Right lobe of liver (tissue), 6 donors: ENCODE measurements at regions not wholly inside any gene's neighbourhood (a gene's known extent, or its start where the extent isn't known, plus 50 kb on each side); places are given as distances from the start of the nearest gene placed in this dataset.
A peak's percentile ranks its signal among the peaks of the same experiment; 100 is the strongest.

ENCODE experiments used
- ATAC-seq, 4 donors: fragments of 200-7000 bp; cut with Tn5 transposase; one replicate each; pipeline ENCODE4 v1.9.1; 2020; ENCODE audit warnings: mild to moderate bottlenecking in 4 of 4, moderate library complexity in 4 of 4
- DNase-seq, 3 donors: peaks; one replicate each; pipeline ENCODE4 v3.0.0-alpha.2; 2020
- H3K27ac ChIP-seq, 3 donors: fragments of 200-600 bp; one replicate each; pipeline ENCODE4 v1.8.0; 2022
- H3K27me3 ChIP-seq, 2 donors: fragments of 200-600 bp; one replicate each; pipeline ENCODE4 v1.8.0; 2022
- H3K36me3 ChIP-seq, 4 donors: fragments of 200-600 bp; sonication (generic) in 1 of 4; one replicate each; pipeline versions ENCODE4 v1.5.1 to v1.8.0; 2017 to 2022; ENCODE audit warnings: control low read depth in 1 of 4
- H3K4me1 ChIP-seq, 4 donors: fragments of 200-600 bp; sonication (generic) in 1 of 4; one replicate each; pipeline versions ENCODE4 v1.5.1 to v1.8.0; 2017 to 2022; ENCODE audit warnings: control low read depth in 1 of 4
- H3K4me3 ChIP-seq, 3 donors: fragments of 200-600 bp; one replicate each; pipeline ENCODE4 v1.8.0; 2022
- H3K9me3 ChIP-seq, 4 donors: fragments of 200-600 bp; sonication (generic) in 1 of 4; one replicate each; pipeline versions ENCODE4 v1.5.1 to v1.8.0; 2017 to 2022; ENCODE audit warnings: control low read depth in 1 of 4
- CTCF ChIP-seq, 4 donors: fragments of 200-600 bp in 3 of 4; fragments of 450-650 bp in 1 of 4; IDR thresholded peaks; one replicate each; pipeline versions ENCODE4 v1.5.1 to v1.8.0; 2016 to 2022; ENCODE audit warnings: antibody characterized with exemption in 4 of 4, mild to moderate bottlenecking in 2 of 4
- POLR2A ChIP-seq: fragments of 450-650 bp; IDR thresholded peaks from one replicate; pipeline ENCODE4 v1.6.1; 2017; ENCODE audit warnings: antibody characterized with exemption, mild to moderate bottlenecking
- WGBS: methylation state at CpG from one replicate; pipeline ENCODE4 v1.1.6; 2018; ENCODE audit warnings: low coverage, low lambda C conversion rate; ENCODE audit not compliant: insufficient coverage; ENCODE audit errors: missing lambda C conversion rate; 5-methylcytosine and 5-hydroxymethylcytosine counted together
- intact Hi-C, 2 donors: fragments of 100-400 bp; cut with DNase I; formaldehyde crosslinking; loops; one replicate each; pipeline versions ENCODE4 v1.11.2 to v1.14.1; 2022
- donor health status: DM: no; HTN: yes; CAD: no.
- donor health status: DM: no; HTN: no; CAD: no.
- donor health status: DM: no; HTN: no; CAD: no.
- donor health status: DM: no; HTN: yes; CAD: no.
- donor health status: DM: no; HTN: yes; CAD: no.

DNA sequence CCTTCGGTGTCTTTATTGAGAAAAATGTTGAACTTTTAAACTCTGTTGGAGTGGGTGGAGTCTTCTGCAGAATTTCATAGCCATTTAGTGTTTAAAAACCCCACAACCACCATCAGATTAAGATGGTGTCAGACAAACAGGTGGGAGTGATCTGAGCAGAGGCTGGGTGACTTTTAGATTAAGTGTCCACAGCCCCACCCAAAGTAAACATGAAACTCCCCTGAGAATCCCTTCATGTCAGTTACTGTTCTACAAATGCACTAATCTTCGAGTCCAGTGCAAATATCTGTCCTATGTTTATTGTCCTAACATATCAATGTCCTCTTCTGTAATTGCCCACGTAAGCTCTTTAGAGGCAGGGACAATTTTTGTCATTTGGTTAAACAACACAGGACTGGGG is 175.6 kb upstream of the RBPJ start:
- Histone ChIP-seq H3K36me3 (no peaks in the 10 kb centered on the region), H3K4me3 (no peak overlapping the region), H3K9me3 (no peaks in the 10 kb centered on the region), H3K4me1 (no peaks in the 10 kb centered on the region), H3K27ac (no peak overlapping the region), H3K27me3 (no peaks in the 10 kb centered on the region)
- WGBS, result 23% methylated on average over 3 of the region's 3 CpGs
- intact Hi-C loops, result no loop called here
- TF ChIP-seq CTCF (IDR thresholded peaks at IDR 0.05), result no peak
- no peak for TF ChIP-seq POLR2A
- no peak for ATAC-seq
- DNase-seq, result no peak

- ATAC-seq, result peak in 2 of 4 donors; percentile 14 to 35
- no peak overlapping the region for H3K4me3 ChIP-seq
Measured at GRCh38 chr4:26148927-26149326, 171.9 kb upstream of the RBPJ start.

DNA sequence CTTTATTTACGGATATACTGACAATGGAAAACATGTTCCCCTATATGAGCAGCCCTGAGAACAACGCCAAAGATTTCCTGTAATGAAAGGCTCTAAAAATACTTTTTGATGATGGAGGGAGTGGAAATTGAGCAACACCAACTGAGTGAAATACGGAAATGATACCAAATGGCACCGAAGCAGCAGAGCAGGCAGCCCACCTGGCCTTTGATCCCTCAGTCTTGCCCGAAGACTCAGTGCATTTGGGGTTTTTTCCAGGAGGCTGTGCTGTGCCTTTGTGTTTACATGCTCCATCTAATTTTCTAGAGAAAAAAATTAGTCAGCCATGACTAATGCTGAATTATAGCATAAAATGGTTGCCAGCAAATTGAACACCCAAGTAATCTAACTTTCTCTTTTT is 169.9 kb upstream of the RBPJ start:
- peak in 1 of 4 donors; percentile 36 for ATAC-seq
- Histone ChIP-seq H3K4me3 (no peak overlapping the region), H3K4me1 (no peaks in the 10 kb centered on the region), H3K9me3 (no peaks in the 10 kb centered on the region), H3K27me3 (no peaks in the 10 kb centered on the region), H3K36me3 (no peaks in the 10 kb centered on the region), H3K27ac (no peak overlapping the region)
- whole genome bisulfite sequencing, result 54% methylated on average over 5 of the region's 5 CpGs
- no peak for DNase-seq
- intact Hi-C loops, result no loop called here
- TF ChIP-seq POLR2A, result no peak
- no peak for TF ChIP-seq CTCF (IDR thresholded peaks at IDR 0.05)

More at GRCh38 chr4:26148927-26149326, 171.9 kb upstream of the RBPJ start:
- no peak overlapping the region for H3K27ac ChIP-seq
- no peaks in the 10 kb centered on the region for H3K4me1 ChIP-seq
- no peak for DNase-seq
- TF ChIP-seq CTCF (IDR thresholded peaks at IDR 0.05) (no peak), POLR2A (no peak)
- no peaks in the 10 kb centered on the region for H3K27me3 ChIP-seq
- intact Hi-C loops, result no loop called here
- no peaks in the 10 kb centered on the region for H3K36me3 ChIP-seq
- no peaks in the 10 kb centered on the region for H3K9me3 ChIP-seq

DNA sequence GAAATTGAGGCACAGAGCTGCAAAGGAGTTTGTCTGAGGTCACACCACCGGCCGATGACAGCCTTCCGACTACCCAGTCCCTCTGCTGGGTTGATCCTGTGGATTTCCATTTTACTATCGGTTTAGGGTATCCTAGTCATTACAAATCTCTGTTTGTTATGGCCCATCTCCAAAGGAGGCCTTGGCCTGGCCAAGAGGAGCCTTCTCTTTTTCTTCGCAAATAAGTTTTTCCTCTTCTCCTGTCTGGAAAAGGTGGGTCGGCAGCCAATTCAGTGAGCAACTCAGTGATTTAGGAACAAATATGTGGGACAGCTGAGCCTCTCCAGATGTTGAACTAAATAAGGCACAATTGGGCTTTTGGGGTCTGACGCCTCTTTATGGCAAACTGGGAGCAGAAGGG is 169.2 kb upstream of the RBPJ start:
- ATAC-seq (no peak), DNase-seq (no peak)
- H3K27ac ChIP-seq, result no peak overlapping the region
- H3K4me1 ChIP-seq, result no peaks in the 10 kb centered on the region
- intact Hi-C loops, result no loop called here
- no peak for TF ChIP-seq CTCF (IDR thresholded peaks at IDR 0.05)
- H3K9me3 ChIP-seq, result no peaks in the 10 kb centered on the region
- no peak overlapping the region for H3K4me3 ChIP-seq
- H3K27me3 ChIP-seq, result no peaks in the 10 kb centered on the region
- H3K36me3 ChIP-seq, result no peaks in the 10 kb centered on the region
- WGBS, result 72% methylated on average over 6 of the region's 7 CpGs

DNA sequence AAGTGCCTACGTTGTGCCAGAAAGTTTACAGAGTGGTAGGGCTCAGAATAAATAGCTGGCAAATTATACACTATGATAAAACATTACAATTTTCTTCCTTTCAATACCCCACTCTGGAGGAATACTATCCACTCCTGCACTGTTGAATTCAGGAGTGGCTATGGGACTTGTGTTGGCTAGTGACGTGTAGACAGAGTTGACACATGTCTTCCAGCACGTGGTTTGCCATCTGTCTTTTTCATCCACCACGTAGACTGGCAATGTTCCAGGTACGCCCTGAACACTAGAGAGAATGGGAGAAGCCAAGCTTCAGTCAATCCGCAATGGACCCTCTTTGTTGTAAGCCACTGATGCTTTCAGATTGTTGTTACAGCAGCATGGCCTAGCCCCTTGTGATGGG is 168.8 kb upstream of the RBPJ start:
- Histone ChIP-seq H3K4me1 (no peaks in the 10 kb centered on the region), H3K27ac (no peak overlapping the region), H3K4me3 (no peak overlapping the region), H3K27me3 (no peaks in the 10 kb centered on the region), H3K9me3 (no peaks in the 10 kb centered on the region), H3K36me3 (no peaks in the 10 kb centered on the region)
- DNase-seq (no peak), ATAC-seq (no peak)
- no peak for TF ChIP-seq POLR2A
- no peak for TF ChIP-seq CTCF (IDR thresholded peaks at IDR 0.05)
- intact Hi-C loops, result no loop called here
- WGBS, result 45% methylated on average over 5 of the region's 6 CpGs
